Transverse colon (tissue), 3 donors: ENCODE measurements at regions not wholly inside any gene's neighbourhood (a gene's known extent, or its start where the extent isn't known, plus 50 kb on each side); places are given as distances from the start of the nearest gene placed in this dataset.

ENCODE experiments used
- CTCF ChIP-seq, 5 experiments: fragments of 200-600 bp in 3 of 5; fragments of 450-650 bp in 2 of 5; sonication (generic) in 3 of 5; IDR thresholded peaks; 1 replicate in 2 of 5; 2 replicates in 3 of 5; pipeline ENCODE4 v1.5.1; 2016 to 2017; ENCODE audit warnings: antibody characterized with exemption in 5 of 5, inconsistent platforms in 3 of 5, mild to moderate bottlenecking in 2 of 5, moderate library complexity in 1 of 5
- EP300 ChIP-seq: sonication (generic); formaldehyde crosslinking; IDR thresholded peaks from one replicate; pipeline ENCODE4 v1.6.1; 2017; ENCODE audit warnings: antibody characterized with exemption, low read depth
- POLR2A ChIP-seq: fragments of 450-650 bp; IDR thresholded peaks from one replicate; pipeline ENCODE4 v1.6.1; 2016; ENCODE audit warnings: antibody characterized with exemption, mild to moderate bottlenecking, moderate library complexity

GRCh38 chr12:46500673-46501072 lies 128.1 kb upstream of the SLC38A2 start:
- TF ChIP-seq CTCF (IDR thresholded peaks at IDR 0.05), result no peak
- TF ChIP-seq EP300, result no peak
- TF ChIP-seq POLR2A, result no peak
